ENCODE measurements at regions not wholly inside any gene's neighbourhood (a gene's known extent, or its start where the extent isn't known, plus 50 kb on each side); places are given as distances from the start of the nearest gene placed in this dataset.

DNA sequence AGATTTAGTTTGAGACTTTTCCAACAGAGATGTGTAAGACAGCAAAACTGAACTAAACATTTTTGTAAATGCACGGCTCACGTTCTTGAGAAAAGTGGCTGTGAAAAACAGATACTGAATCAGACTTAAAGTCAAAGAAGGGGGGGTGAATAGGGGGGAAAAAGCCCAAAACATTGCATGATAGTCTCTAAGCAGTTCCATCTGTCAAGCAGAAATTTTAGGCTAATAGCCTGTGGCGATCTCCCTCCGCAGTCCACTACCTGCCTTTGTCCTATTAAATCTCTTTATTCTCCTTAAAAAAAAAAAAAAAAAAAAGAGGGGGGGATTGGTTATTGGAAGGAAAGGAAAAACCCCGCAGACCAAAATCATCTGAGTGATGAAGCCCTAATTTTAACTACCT, 217.6 kb upstream of the NFIA start:
- intact Hi-C loops (cut with DNase I), result no loop called here
- TF ChIP-seq, protein P1, sequence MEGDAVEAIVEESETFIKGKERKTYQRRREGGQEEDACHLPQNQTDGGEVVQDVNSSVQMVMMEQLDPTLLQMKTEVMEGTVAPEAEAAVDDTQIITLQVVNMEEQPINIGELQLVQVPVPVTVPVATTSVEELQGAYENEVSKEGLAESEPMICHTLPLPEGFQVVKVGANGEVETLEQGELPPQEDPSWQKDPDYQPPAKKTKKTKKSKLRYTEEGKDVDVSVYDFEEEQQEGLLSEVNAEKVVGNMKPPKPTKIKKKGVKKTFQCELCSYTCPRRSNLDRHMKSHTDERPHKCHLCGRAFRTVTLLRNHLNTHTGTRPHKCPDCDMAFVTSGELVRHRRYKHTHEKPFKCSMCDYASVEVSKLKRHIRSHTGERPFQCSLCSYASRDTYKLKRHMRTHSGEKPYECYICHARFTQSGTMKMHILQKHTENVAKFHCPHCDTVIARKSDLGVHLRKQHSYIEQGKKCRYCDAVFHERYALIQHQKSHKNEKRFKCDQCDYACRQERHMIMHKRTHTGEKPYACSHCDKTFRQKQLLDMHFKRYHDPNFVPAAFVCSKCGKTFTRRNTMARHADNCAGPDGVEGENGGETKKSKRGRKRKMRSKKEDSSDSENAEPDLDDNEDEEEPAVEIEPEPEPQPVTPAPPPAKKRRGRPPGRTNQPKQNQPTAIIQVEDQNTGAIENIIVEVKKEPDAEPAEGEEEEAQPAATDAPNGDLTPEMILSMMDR (IDR thresholded peaks at IDR 0.05), result no peak
- no peaks in the 10 kb centered on the region for H3K9me3 ChIP-seq

DNA sequence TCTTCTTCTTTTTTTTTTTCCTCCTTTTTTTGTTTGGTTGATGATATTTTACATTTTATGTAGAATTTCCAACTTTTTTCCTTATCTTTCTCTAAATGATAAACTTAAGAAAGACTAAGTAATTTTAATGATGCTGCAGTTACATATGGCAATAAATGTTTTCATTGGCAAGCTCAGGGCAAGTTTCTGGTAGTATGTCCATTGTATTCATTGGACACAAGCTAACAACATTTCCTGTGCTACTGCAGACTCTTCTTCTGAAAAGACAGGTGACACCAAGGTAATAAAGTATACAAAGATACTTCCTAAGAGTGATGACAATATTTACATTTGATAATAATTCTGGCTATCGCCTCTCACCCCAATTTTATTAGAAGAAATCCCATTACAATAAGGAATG, 219.2 kb upstream of the NFIA start:
- no peak for DNase-seq
- no peaks in the 10 kb centered on the region for H3K36me3 ChIP-seq
- H3K9ac ChIP-seq (ENCODE audit: low read depth in 2 of 2, low read length in 2 of 2), result no peak overlapping the region
- no peaks in the 10 kb centered on the region for H3K27me3 ChIP-seq
- H3K9me3 ChIP-seq, result no peaks in the 10 kb centered on the region
- no peak overlapping the region for H3K4me3 ChIP-seq
- H3K4me1 ChIP-seq, result no peaks in the 10 kb centered on the region
- TF ChIP-seq, protein P1 (IDR thresholded peaks at IDR 0.05), result no peak
- intact Hi-C loops (cut with DNase I), result no loop called here
- no peak overlapping the region for H3K27ac ChIP-seq

More for the DNA sequence above, 217.6 kb upstream of the NFIA start:
- Histone ChIP-seq H3K4me1 (no peaks in the 10 kb centered on the region), H3K36me3 (no peaks in the 10 kb centered on the region), H3K27ac (no peak overlapping the region), H3K4me3 (no peak overlapping the region), H3K9ac (ENCODE audit: low read depth in 2 of 2, low read length in 2 of 2) (no peak overlapping the region), H3K27me3 (no peaks in the 10 kb centered on the region)
- DNase-seq, result no peak

DNA sequence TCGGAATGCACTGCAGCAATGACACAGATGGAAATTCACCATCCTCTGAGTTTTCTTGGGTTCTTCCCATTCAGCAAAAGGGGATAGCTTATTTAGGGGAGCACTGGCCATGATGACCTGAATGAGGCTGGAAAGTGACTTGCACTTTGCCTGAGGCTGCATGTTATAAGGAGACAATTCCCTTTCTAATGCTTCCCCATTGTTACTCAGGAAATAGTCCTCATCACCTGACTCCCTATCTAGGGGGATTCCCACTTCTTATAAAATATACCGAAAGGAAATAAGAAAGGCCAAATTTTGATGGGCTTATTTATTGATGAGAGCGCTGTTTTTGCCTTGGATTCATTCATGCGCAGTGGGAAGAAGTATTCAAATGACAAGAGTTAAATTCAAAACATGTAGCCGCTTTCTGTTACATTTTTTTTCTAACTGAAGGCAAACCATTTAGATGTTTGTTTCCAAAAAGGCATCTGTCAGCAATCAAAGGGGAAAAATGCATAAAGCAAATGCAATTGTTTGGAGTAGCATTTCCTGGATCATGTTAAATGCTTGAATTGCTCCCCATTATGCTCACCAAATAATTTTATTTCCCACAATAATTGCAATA, 220.3 kb upstream of the NFIA start:
- no peaks in the 10 kb centered on the region for H3K9me3 ChIP-seq
- no peak overlapping the region for H3K27ac ChIP-seq
- H3K4me3 ChIP-seq, result no peak overlapping the region
- H3K27me3 ChIP-seq, result no peaks in the 10 kb centered on the region
- intact Hi-C loops (cut with DNase I), result no loop called here
- no peaks in the 10 kb centered on the region for H3K36me3 ChIP-seq
- TF ChIP-seq, protein P1 (IDR thresholded peaks at IDR 0.05), result no peak
- no peaks in the 10 kb centered on the region for H3K4me1 ChIP-seq
- no peak for DNase-seq
- H3K9ac ChIP-seq (ENCODE audit: low read depth in 2 of 2, low read length in 2 of 2), result no peak overlapping the region

DNA sequence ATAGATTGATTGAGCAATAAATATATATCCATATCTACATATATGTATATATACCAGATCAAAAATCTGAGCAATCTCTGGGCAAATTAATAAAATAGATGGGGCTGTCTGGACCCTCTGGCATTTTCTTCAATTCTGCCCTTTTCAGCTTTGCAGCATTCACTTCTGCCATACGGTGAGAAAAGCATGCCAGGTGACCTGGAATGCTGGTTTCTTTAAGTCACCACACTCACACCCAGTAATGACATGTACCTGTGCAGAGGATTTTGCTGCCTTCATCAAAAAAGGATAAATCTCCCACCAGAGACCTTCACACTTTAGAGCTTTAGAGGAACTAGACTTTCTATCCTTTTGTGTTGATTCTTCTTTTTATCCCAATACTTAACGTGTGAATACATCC, 223.2 kb upstream of the NFIA start:
- no peak for DNase-seq
- no peak overlapping the region for H3K27ac ChIP-seq
- H3K27me3 ChIP-seq, result no peaks in the 10 kb centered on the region
- H3K36me3 ChIP-seq, result no peaks in the 10 kb centered on the region
- intact Hi-C loops (cut with DNase I), result no loop called here
- H3K4me1 ChIP-seq, result no peaks in the 10 kb centered on the region
- TF ChIP-seq, protein P1 (IDR thresholded peaks at IDR 0.05), result no peak
- H3K9me3 ChIP-seq, result no peaks in the 10 kb centered on the region
- no peak overlapping the region for H3K9ac ChIP-seq (ENCODE audit: low read depth in 2 of 2, low read length in 2 of 2)
- H3K4me3 ChIP-seq, result no peak overlapping the region

DNA sequence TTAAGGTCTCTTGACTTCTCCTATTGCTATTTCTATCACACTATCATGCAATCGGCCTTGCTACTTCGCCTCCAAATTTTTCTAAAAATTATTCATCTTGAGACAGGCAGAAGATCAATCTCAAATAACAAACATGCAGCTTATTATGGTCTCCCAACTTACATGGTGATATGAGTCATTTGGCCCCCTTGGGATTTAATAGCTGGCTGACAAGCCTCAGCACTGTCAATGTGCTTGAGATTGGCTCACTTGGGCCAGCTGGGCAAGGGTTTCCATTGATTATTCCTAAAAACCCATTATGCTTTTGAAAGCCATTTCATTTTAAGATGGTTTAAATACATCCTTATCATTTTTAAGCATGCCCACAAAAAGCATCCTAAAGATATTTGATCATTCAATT, 224.5 kb upstream of the NFIA start:
- Histone ChIP-seq H3K4me1 (no peaks in the 10 kb centered on the region), H3K27me3 (no peaks in the 10 kb centered on the region), H3K9me3 (no peaks in the 10 kb centered on the region), H3K4me3 (no peak overlapping the region), H3K36me3 (no peaks in the 10 kb centered on the region), H3K27ac (no peak overlapping the region), H3K9ac (ENCODE audit: low read depth in 2 of 2, low read length in 2 of 2) (no peak overlapping the region)
- intact Hi-C loops (cut with DNase I), result no loop called here
- TF ChIP-seq, protein P1 (IDR thresholded peaks at IDR 0.05), result no peak
- DNase-seq, result no peak
